Liver (tissue), 3 donors: ENCODE measurements at regions not wholly inside any gene's neighbourhood (a gene's known extent, or its start where the extent isn't known, plus 50 kb on each side); places are given as distances from the start of the nearest gene placed in this dataset.

Source experiments
- FOXA1 ChIP-seq: IDR thresholded peaks from 2 replicates; pipeline ENCODE4 v1.6.1; 2016; ENCODE audit warnings: antibody characterized with exemption
- HNF4G ChIP-seq: IDR thresholded peaks from 2 replicates; pipeline ENCODE4 v1.6.1; 2016; ENCODE audit warnings: antibody characterized with exemption
- RAD21 ChIP-seq, 2 donors: IDR thresholded peaks; 2 replicates each; pipeline ENCODE4 v1.6.1; 2016; ENCODE audit warnings: antibody characterized with exemption in 2 of 2, mild to moderate bottlenecking in 2 of 2
- SP1 ChIP-seq: IDR thresholded peaks from 2 replicates; pipeline ENCODE4 v1.6.1; 2018; ENCODE audit warnings: antibody characterized with exemption, mild to moderate bottlenecking
- TAF1 ChIP-seq: conservative IDR thresholded peaks from 2 replicates; pipeline ENCODE4 v1.6.1; 2016; ENCODE audit warnings: antibody characterized with exemption, mild to moderate bottlenecking
- YY1 ChIP-seq: IDR thresholded peaks from 2 replicates; pipeline ENCODE4 v1.6.1; 2016; ENCODE audit warnings: antibody characterized with exemption, mild to moderate bottlenecking
- TF ChIP-seq, protein P1 (sequence below): fragments of 150-350 bp; IDR thresholded peaks from 2 replicates; pipeline ENCODE4 v1.5.1; 2017; ENCODE audit warnings: improper control_type of control experiment, low read depth, low read length; ENCODE audit not compliant: missing input control
- TF ChIP-seq, protein P2 (sequence below): IDR thresholded peaks from 2 replicates; pipeline ENCODE4 v1.6.1; 2016; ENCODE audit warnings: antibody characterized with exemption, mild to moderate bottlenecking
- TF ChIP-seq, protein P3 (sequence below): IDR thresholded peaks from 2 replicates; pipeline ENCODE4 v1.6.1; 2016; ENCODE audit warnings: antibody characterized with exemption
- donor health status: healthy.
- donor health status: healthy.

DNA sequence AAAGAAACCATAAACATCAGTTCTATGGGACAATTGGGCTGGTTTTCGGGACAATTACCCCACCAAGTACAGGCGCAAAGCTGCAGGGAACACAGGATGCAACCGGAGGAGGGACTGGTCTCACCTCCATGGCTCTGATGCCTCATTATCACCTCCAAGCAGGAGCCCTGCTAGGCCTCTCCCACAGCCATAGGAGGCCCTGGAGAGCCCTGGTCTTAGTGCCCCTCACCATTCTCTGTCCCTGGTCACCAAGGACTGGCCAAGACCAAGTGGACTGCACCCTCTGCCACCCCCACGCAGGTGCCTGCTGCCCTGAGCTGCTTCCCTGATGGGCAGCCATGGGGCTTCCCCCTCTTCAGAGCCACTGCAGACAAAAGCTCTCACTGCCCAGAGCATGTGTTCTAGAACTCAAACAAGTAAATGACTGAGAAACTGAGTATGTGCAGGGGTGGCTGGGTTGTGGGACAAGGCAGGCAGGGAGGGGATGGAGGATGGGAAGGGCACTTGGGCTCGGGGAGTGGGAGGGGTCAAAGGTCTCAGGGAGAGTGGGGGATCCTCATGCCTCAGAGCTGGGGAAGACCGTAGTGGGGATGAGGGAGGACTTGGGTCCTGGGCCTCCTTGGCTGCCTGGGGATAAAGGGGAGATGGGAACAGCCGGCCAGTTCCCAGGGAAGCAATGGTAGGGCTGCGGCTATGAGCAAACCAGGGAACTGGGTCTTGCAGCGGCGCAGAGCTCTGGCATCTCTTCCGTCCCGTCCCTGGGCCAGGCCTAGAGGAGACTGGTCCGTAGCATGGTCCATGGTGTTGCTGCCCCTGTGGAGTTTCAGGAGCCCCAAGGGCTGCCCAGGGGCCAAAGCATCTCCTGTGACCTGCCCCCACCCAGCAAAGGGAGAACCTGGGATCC, 435.1 kb downstream of the PREX1 start:
- TF ChIP-seq, protein P1, sequence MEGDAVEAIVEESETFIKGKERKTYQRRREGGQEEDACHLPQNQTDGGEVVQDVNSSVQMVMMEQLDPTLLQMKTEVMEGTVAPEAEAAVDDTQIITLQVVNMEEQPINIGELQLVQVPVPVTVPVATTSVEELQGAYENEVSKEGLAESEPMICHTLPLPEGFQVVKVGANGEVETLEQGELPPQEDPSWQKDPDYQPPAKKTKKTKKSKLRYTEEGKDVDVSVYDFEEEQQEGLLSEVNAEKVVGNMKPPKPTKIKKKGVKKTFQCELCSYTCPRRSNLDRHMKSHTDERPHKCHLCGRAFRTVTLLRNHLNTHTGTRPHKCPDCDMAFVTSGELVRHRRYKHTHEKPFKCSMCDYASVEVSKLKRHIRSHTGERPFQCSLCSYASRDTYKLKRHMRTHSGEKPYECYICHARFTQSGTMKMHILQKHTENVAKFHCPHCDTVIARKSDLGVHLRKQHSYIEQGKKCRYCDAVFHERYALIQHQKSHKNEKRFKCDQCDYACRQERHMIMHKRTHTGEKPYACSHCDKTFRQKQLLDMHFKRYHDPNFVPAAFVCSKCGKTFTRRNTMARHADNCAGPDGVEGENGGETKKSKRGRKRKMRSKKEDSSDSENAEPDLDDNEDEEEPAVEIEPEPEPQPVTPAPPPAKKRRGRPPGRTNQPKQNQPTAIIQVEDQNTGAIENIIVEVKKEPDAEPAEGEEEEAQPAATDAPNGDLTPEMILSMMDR, result no peak
- TF ChIP-seq RAD21 (IDR thresholded peaks at IDR 0.05) (no peak), SP1 (no peak), HNF4G (no peak), TAF1 (no peak), FOXA1 (no peak), YY1 (no peak)
- TF ChIP-seq, protein P2, sequence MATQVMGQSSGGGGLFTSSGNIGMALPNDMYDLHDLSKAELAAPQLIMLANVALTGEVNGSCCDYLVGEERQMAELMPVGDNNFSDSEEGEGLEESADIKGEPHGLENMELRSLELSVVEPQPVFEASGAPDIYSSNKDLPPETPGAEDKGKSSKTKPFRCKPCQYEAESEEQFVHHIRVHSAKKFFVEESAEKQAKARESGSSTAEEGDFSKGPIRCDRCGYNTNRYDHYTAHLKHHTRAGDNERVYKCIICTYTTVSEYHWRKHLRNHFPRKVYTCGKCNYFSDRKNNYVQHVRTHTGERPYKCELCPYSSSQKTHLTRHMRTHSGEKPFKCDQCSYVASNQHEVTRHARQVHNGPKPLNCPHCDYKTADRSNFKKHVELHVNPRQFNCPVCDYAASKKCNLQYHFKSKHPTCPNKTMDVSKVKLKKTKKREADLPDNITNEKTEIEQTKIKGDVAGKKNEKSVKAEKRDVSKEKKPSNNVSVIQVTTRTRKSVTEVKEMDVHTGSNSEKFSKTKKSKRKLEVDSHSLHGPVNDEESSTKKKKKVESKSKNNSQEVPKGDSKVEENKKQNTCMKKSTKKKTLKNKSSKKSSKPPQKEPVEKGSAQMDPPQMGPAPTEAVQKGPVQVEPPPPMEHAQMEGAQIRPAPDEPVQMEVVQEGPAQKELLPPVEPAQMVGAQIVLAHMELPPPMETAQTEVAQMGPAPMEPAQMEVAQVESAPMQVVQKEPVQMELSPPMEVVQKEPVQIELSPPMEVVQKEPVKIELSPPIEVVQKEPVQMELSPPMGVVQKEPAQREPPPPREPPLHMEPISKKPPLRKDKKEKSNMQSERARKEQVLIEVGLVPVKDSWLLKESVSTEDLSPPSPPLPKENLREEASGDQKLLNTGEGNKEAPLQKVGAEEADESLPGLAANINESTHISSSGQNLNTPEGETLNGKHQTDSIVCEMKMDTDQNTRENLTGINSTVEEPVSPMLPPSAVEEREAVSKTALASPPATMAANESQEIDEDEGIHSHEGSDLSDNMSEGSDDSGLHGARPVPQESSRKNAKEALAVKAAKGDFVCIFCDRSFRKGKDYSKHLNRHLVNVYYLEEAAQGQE, result no peak
- TF ChIP-seq, protein P3, sequence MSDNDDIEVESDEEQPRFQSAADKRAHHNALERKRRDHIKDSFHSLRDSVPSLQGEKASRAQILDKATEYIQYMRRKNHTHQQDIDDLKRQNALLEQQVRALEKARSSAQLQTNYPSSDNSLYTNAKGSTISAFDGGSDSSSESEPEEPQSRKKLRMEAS, result no peak
